ENCODE measurements at regions not wholly inside any gene's neighbourhood (a gene's known extent, or its start where the extent isn't known, plus 50 kb on each side); places are given as distances from the start of the nearest gene placed in this dataset.

GRCh38 chr3:178112134-178112533 is 424.1 kb upstream of the KCNMB2 start:
- TF ChIP-seq POLR2A (IDR thresholded peaks at IDR 0.05) (no peak), CTCF (IDR thresholded peaks at IDR 0.05) (no peak), POLR2AphosphoS5 (IDR thresholded peaks at IDR 0.05) (no peak)

Measured in breast epithelium (tissue), 3 donors.